ENCODE measurements at regions not wholly inside any gene's neighbourhood (a gene's known extent, or its start where the extent isn't known, plus 50 kb on each side); places are given as distances from the start of the nearest gene placed in this dataset.

GRCh38 chr15:47622055-47622454, 95.2 kb upstream of the SEMA6D start:
- no peaks in the 10 kb centered on the region for H3K27me3 ChIP-seq (ENCODE audit: control insufficient read depth, low read length)
- no peaks in the 10 kb centered on the region for H3K9me3 ChIP-seq (ENCODE audit: control insufficient read depth, insufficient read depth, low read length)
- no peak overlapping the region for H3K27ac ChIP-seq (ENCODE audit: low read depth, low read length)
- H3K4me1 ChIP-seq (ENCODE audit: control insufficient read depth, low read length) = no peaks in the 10 kb centered on the region
- no peak for TF ChIP-seq CTCF (IDR thresholded peaks at IDR 0.05; ENCODE audit: low read depth, low read length, poor library complexity, severe bottlenecking)
- no peak for TF ChIP-seq EZH2phosphoT487 (IDR thresholded peaks at IDR 0.05; ENCODE audit: borderline replicate concordance, low read length)
- no peaks in the 10 kb centered on the region for H3K9me2 ChIP-seq (replicated peaks; ENCODE audit: control insufficient read depth, low read length)
- H3K36me3 ChIP-seq (ENCODE audit: control insufficient read depth, low read length) = no peaks in the 10 kb centered on the region
- no peaks in the 10 kb centered on the region for H3K79me2 ChIP-seq (ENCODE audit: control insufficient read depth, low read length)
- H4K20me1 ChIP-seq (ENCODE audit: control insufficient read depth, insufficient read depth, low read depth, low read length) = no peaks in the 10 kb centered on the region
- H3K4me3 ChIP-seq (ENCODE audit: low read length) = no peak overlapping the region
- no peak overlapping the region for H3K4me2 ChIP-seq (ENCODE audit: low read length)
- no peaks in the 10 kb centered on the region for H3F3A ChIP-seq (ENCODE audit: control insufficient read depth, insufficient read depth)

GRCh38 chr15:47624503-47624902, 92.8 kb upstream of the SEMA6D start:
- Histone ChIP-seq H3K79me2 (ENCODE audit: control insufficient read depth, low read length) (no peaks in the 10 kb centered on the region), H3K27ac (ENCODE audit: low read depth, low read length) (no peak overlapping the region), H3K4me2 (ENCODE audit: low read length) (no peak overlapping the region), H3K9me3 (ENCODE audit: control insufficient read depth, insufficient read depth, low read length) (no peaks in the 10 kb centered on the region), H3K4me1 (ENCODE audit: control insufficient read depth, low read length) (no peaks in the 10 kb centered on the region), H3F3A (ENCODE audit: control insufficient read depth, insufficient read depth) (no peaks in the 10 kb centered on the region), H3K27me3 (ENCODE audit: control insufficient read depth, low read length) (no peaks in the 10 kb centered on the region), H3K9me2 (replicated peaks; ENCODE audit: control insufficient read depth, low read length) (no peaks in the 10 kb centered on the region), H3K36me3 (ENCODE audit: control insufficient read depth, low read length) (no peaks in the 10 kb centered on the region), H3K4me3 (ENCODE audit: low read length) (no peak overlapping the region), H4K20me1 (ENCODE audit: control insufficient read depth, insufficient read depth, low read depth, low read length) (no peaks in the 10 kb centered on the region)
- TF ChIP-seq EZH2phosphoT487 (IDR thresholded peaks at IDR 0.05; ENCODE audit: borderline replicate concordance, low read length) (no peak), CTCF (IDR thresholded peaks at IDR 0.05; ENCODE audit: low read depth, low read length, poor library complexity, severe bottlenecking) (no peak)

GRCh38 chr15:47639042-47639441, 78.3 kb upstream of the SEMA6D start:
- Histone ChIP-seq H3K9me3 (ENCODE audit: control insufficient read depth, insufficient read depth, low read length) (no peaks in the 10 kb centered on the region), H3K4me3 (ENCODE audit: low read length) (no peak overlapping the region), H3F3A (ENCODE audit: control insufficient read depth, insufficient read depth) (no peaks in the 10 kb centered on the region), H3K27ac (ENCODE audit: low read depth, low read length) (no peak overlapping the region), H3K36me3 (ENCODE audit: control insufficient read depth, low read length) (no peaks in the 10 kb centered on the region), H3K27me3 (ENCODE audit: control insufficient read depth, low read length) (no peaks in the 10 kb centered on the region), H3K9me2 (replicated peaks; ENCODE audit: control insufficient read depth, low read length) (no peaks in the 10 kb centered on the region), H4K20me1 (ENCODE audit: control insufficient read depth, insufficient read depth, low read depth, low read length) (no peaks in the 10 kb centered on the region), H3K4me1 (ENCODE audit: control insufficient read depth, low read length) (no peaks in the 10 kb centered on the region), H3K4me2 (ENCODE audit: low read length) (no peak overlapping the region), H3K79me2 (ENCODE audit: control insufficient read depth, low read length) (no peaks in the 10 kb centered on the region)
- no peak for TF ChIP-seq CTCF (IDR thresholded peaks at IDR 0.05; ENCODE audit: low read depth, low read length, poor library complexity, severe bottlenecking)
- TF ChIP-seq EZH2phosphoT487 (IDR thresholded peaks at IDR 0.05; ENCODE audit: borderline replicate concordance, low read length) = no peak

- H3K36me3 ChIP-seq (ENCODE audit: control insufficient read depth, low read length) = no peaks in the 10 kb centered on the region
- no peak overlapping the region for H3K27ac ChIP-seq (ENCODE audit: low read depth, low read length)
- H3K27me3 ChIP-seq (ENCODE audit: control insufficient read depth, low read length) = no peaks in the 10 kb centered on the region
- H3K4me3 ChIP-seq (ENCODE audit: low read length) = no peak overlapping the region
- no peaks in the 10 kb centered on the region for H3F3A ChIP-seq (ENCODE audit: control insufficient read depth, insufficient read depth)
- H3K9me2 ChIP-seq (replicated peaks; ENCODE audit: control insufficient read depth, low read length) = no peaks in the 10 kb centered on the region
- no peaks in the 10 kb centered on the region for H4K20me1 ChIP-seq (ENCODE audit: control insufficient read depth, insufficient read depth, low read depth, low read length)
- TF ChIP-seq CTCF (IDR thresholded peaks at IDR 0.05; ENCODE audit: low read depth, low read length, poor library complexity, severe bottlenecking) (no peak), EZH2phosphoT487 (IDR thresholded peaks at IDR 0.05; ENCODE audit: borderline replicate concordance, low read length) (no peak)
- H3K4me1 ChIP-seq (ENCODE audit: control insufficient read depth, low read length) = no peaks in the 10 kb centered on the region
- no peaks in the 10 kb centered on the region for H3K79me2 ChIP-seq (ENCODE audit: control insufficient read depth, low read length)
- H3K9me3 ChIP-seq (ENCODE audit: control insufficient read depth, insufficient read depth, low read length) = no peaks in the 10 kb centered on the region
- no peak overlapping the region for H3K4me2 ChIP-seq (ENCODE audit: low read length)
These were observed 77.2 kb upstream of the SEMA6D start for GRCh38 chr15:47640079-47640478.
